ENCODE measurements at regions not wholly inside any gene's neighbourhood (a gene's known extent, or its start where the extent isn't known, plus 50 kb on each side); places are given as distances from the start of the nearest gene placed in this dataset.

DNA sequence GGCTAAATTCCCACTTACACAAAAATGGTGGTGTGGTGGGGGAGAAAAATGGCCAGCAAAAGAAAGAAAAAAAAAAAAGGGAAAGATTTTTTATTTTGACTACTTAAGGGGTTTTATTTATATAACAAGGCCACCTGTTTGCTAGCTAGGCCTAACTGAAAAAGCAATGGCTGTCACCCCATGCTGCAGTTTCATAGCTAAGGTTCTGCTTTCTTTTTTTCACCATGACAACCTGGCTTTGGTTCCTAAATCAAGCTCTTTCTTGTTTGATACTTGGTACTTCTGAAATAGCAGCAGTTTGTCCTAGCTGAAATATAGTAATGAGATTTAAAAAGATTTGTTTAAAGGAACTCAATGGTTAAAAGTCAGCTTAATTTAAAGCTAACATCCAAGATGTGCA is 433.2 kb upstream of the MEX3C start:
- no peak for TF ChIP-seq POLR2A (IDR thresholded peaks at IDR 0.05; ENCODE audit: low read length)
- no peak for TF ChIP-seq GATA1 (IDR thresholded peaks at IDR 0.05; ENCODE audit: low read depth, low read length)
